ENCODE measurements at regions not wholly inside any gene's neighbourhood (a gene's known extent, or its start where the extent isn't known, plus 50 kb on each side); places are given as distances from the start of the nearest gene placed in this dataset.

DNA sequence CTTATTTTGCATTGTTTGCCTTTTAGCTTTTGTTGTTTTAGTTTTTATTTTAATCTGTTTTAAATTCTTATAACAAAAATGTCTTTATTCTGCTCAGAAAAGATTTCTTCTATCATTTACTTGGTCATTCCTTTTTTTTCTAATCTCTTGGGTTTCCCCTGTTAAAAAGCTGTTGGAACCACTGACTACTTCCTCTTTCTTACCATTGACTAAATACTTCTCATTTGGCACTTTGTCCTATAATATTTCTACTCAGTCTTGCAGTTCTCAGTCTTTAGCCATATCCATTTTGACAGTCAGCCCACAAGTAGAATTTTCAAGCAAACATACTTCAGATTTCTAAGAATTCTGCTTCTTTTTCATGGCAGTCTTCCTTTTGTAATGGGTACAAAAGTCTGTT is 567.2 kb downstream of the SATB2 start:
- Histone ChIP-seq H3K36me3 (no peaks in the 10 kb centered on the region), H3K27me3 (no peaks in the 10 kb centered on the region), H3K4me1 (no peaks in the 10 kb centered on the region), H3K27ac (no peak overlapping the region), H3K9me3 (no peaks in the 10 kb centered on the region), H3K4me3 (no peak overlapping the region)
- intact Hi-C loops (cut with DNase I; ENCODE audit: low total_unique reads) = no loop called here
- DNase-seq = no peak
- TF ChIP-seq, protein P1, sequence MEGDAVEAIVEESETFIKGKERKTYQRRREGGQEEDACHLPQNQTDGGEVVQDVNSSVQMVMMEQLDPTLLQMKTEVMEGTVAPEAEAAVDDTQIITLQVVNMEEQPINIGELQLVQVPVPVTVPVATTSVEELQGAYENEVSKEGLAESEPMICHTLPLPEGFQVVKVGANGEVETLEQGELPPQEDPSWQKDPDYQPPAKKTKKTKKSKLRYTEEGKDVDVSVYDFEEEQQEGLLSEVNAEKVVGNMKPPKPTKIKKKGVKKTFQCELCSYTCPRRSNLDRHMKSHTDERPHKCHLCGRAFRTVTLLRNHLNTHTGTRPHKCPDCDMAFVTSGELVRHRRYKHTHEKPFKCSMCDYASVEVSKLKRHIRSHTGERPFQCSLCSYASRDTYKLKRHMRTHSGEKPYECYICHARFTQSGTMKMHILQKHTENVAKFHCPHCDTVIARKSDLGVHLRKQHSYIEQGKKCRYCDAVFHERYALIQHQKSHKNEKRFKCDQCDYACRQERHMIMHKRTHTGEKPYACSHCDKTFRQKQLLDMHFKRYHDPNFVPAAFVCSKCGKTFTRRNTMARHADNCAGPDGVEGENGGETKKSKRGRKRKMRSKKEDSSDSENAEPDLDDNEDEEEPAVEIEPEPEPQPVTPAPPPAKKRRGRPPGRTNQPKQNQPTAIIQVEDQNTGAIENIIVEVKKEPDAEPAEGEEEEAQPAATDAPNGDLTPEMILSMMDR (IDR thresholded peaks at IDR 0.05) = no peak

DNA sequence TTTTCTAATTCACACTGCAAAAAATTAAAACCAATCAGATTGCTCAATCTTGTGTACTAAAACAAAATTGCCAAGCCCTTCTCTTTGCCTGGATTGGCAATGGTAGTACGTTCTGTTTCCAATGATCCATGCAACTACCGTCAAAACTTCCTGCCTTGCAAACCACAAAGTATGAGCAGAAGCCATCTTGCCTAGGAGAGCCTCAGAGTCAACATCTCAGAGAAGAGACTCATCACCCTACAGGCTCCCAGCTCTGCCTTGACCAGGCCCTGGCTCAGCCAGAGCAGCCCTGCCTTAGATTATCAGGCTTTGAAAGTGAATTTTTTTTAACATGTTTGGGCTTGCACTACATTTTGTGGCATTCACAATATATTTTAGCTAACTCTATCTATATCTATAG is 574.1 kb downstream of the SATB2 start:
- no peaks in the 10 kb centered on the region for H3K36me3 ChIP-seq
- DNase-seq = no peak
- TF ChIP-seq, protein P1 (IDR thresholded peaks at IDR 0.05) = no peak
- H3K9me3 ChIP-seq = no peaks in the 10 kb centered on the region
- H3K27me3 ChIP-seq = no peaks in the 10 kb centered on the region
- no peak overlapping the region for H3K27ac ChIP-seq
- intact Hi-C loops (cut with DNase I; ENCODE audit: low total_unique reads) = no loop called here
- peaks cover 0 to 21% (median 5%) of the 10 kb centered on the region in 4 donors for H3K4me1 ChIP-seq
- H3K4me3 ChIP-seq = no peak overlapping the region

DNA sequence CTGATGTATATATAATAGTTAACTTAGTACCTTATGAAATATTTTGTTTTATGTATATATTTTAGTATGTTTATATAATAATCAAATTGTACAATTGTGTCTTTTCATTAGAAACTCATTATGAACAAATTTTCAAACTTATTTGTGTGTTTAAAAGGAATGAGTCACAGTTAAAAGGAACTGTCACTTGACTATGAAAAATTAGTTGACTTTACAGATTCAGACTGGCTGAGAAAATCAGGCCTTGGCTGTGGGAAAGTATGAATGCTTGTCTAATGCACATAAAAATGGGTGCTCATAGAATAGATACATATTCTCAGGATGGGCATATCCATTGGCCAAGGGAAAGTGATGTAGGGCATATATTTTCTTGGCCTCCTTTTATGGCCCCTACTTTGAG is 576.8 kb downstream of the SATB2 start:
- peaks cover 0 to 21% (median 5%) of the 10 kb centered on the region in 4 donors for H3K4me1 ChIP-seq
- H3K9me3 ChIP-seq = no peaks in the 10 kb centered on the region
- H3K27ac ChIP-seq = peak overlapping the region; percentile 50 to 55
- H3K4me3 ChIP-seq = no peak overlapping the region
- intact Hi-C loops (cut with DNase I; ENCODE audit: low total_unique reads) = no loop called here
- no peak for DNase-seq
- H3K36me3 ChIP-seq = no peaks in the 10 kb centered on the region
- TF ChIP-seq, protein P1 (IDR thresholded peaks at IDR 0.05) = no peak
- H3K27me3 ChIP-seq = no peaks in the 10 kb centered on the region

DNA sequence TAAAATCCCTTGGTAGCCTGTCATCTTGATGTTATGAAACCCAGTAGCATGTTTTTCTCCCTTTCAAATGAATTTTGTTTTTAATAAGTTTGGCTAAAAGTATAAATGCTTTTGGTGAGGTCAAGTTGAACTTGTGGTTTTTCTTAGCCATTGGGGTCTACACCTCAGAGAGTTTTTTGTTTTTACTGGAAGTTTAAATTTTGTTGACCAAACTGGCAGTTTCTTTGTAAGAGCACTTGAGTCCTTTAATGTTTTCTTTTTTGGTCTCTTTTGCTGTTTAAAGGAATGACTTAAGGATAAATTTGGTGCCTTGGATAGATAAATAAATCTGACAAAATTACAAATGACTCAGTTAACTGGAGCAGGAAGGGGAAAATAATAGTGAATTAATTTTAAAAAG is 577.3 kb downstream of the SATB2 start:
- no peaks in the 10 kb centered on the region for H3K27me3 ChIP-seq
- DNase-seq = no peak
- H3K4me1 ChIP-seq = peaks cover 0 to 22% (median 5%) of the 10 kb centered on the region in 4 donors
- intact Hi-C loops (cut with DNase I; ENCODE audit: low total_unique reads) = no loop called here
- H3K4me3 ChIP-seq = no peak overlapping the region
- no peaks in the 10 kb centered on the region for H3K36me3 ChIP-seq
- H3K27ac ChIP-seq = peak overlapping the region; percentile 50 to 55
- TF ChIP-seq, protein P1 (IDR thresholded peaks at IDR 0.05) = no peak
- no peaks in the 10 kb centered on the region for H3K9me3 ChIP-seq

DNA sequence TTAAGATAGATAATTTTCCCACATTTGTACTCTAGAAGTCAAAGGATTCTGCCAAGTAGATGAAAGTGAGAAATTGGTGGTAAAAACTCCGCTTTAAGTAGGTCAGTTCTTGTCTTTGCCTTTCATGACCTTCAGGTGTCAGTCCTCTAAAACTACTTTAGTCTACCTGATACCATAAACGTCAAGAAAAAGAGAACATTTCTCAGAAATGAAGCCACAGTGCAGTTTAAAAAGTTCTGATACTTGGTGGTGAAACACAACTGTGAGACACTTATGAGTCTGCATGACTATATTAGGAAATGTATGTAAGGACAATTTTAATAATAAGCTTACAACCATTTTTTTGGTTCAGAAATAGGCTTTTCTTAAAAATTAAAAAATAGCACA is 583.3 kb downstream of the SATB2 start:
- Histone ChIP-seq H3K27me3 (no peaks in the 10 kb centered on the region), H3K9me3 (no peaks in the 10 kb centered on the region), H3K36me3 (no peaks in the 10 kb centered on the region), H3K27ac (peak overlapping the region; percentile 51 to 72), H3K4me1 (peaks cover 0 to 37% (median 0%) of the 10 kb centered on the region in 4 donors), H3K4me3 (no peak overlapping the region)
- DNase-seq = no peak
- TF ChIP-seq, protein P1 (IDR thresholded peaks at IDR 0.05) = no peak
- intact Hi-C loops (cut with DNase I; ENCODE audit: low total_unique reads) = no loop called here
